ENCODE measurements at regions not wholly inside any gene's neighbourhood (a gene's known extent, or its start where the extent isn't known, plus 50 kb on each side); places are given as distances from the start of the nearest gene placed in this dataset.

DNA sequence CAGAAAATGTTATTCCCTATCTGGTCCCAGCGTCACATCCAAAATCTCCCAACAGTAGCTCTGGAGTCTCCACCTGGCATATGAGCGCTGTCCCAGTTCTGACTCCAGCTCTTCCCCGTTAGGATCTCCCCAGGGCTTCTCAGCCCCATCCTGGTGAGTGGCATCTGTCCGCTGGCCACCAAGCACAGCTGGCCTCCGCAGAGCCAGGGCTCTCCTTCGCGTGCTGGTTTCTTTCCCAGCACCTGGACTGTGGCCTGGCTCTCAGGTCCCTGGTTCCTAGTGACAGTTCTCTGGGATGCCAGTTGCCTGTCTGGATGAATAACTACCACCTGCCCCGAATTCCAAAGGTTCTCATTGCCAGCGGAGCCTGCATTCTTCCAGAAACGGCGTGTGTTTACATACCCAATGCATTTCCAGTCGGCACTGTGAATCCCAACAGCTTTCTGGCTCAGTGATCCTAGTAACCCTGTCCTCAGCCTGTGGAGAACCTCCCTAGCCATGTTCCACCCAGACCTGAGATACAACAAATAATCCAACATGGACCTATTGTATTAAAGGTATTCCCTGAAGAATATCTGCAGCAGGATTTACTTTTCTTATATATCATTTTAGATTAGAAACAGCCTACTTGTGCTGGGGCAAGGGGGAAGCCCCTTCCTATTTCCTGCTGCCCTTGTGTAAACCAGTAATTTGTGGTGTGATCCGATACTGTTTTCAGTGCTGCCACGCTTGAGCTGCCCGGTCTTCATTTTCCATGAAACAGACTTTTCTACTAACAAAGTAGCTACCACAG is 69.9 kb upstream of the PDE10A start:
- Histone ChIP-seq H2AFZ (no peak overlapping the region), H3K4me2 (no peak overlapping the region), H3K9me2 (replicated peaks; ENCODE audit: insufficient read depth) (no peaks in the 10 kb centered on the region), H4K20me1 (ENCODE audit: insufficient read depth, poor library complexity, severe bottlenecking) (no peaks in the 10 kb centered on the region), H3K9me3 (ENCODE audit: low read depth) (no peaks in the 10 kb centered on the region), H3K79me2 (no peaks in the 10 kb centered on the region), H3K27me3 (peaks cover 3% of the 10 kb centered on the region), H3K4me3 (no peak overlapping the region), H3K4me1 (ENCODE audit: insufficient read depth) (no peaks in the 10 kb centered on the region), H3K27ac (no peak overlapping the region), H3K36me3 (replicated peaks; ENCODE audit: insufficient read depth, low read depth) (no peaks in the 10 kb centered on the region)
- no peak for TF ChIP-seq EZH2 (IDR thresholded peaks at IDR 0.05; ENCODE audit: borderline replicate concordance)
- TF ChIP-seq, protein P1, sequence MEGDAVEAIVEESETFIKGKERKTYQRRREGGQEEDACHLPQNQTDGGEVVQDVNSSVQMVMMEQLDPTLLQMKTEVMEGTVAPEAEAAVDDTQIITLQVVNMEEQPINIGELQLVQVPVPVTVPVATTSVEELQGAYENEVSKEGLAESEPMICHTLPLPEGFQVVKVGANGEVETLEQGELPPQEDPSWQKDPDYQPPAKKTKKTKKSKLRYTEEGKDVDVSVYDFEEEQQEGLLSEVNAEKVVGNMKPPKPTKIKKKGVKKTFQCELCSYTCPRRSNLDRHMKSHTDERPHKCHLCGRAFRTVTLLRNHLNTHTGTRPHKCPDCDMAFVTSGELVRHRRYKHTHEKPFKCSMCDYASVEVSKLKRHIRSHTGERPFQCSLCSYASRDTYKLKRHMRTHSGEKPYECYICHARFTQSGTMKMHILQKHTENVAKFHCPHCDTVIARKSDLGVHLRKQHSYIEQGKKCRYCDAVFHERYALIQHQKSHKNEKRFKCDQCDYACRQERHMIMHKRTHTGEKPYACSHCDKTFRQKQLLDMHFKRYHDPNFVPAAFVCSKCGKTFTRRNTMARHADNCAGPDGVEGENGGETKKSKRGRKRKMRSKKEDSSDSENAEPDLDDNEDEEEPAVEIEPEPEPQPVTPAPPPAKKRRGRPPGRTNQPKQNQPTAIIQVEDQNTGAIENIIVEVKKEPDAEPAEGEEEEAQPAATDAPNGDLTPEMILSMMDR (IDR thresholded peaks at IDR 0.05; ENCODE audit: poor library complexity), result no peak
- no peak for TF ChIP-seq EZH2phosphoT487 (IDR thresholded peaks at IDR 0.05; ENCODE audit: low read depth, severe bottlenecking, unreplicated experiment)
- DNase-seq (ENCODE audit: low spot score), result no peak
- 79% methylated on average over 15 of the region's 15 CpGs for WGBS (ENCODE audit: low lambda C conversion rate, missing lambda C conversion rate)

DNA sequence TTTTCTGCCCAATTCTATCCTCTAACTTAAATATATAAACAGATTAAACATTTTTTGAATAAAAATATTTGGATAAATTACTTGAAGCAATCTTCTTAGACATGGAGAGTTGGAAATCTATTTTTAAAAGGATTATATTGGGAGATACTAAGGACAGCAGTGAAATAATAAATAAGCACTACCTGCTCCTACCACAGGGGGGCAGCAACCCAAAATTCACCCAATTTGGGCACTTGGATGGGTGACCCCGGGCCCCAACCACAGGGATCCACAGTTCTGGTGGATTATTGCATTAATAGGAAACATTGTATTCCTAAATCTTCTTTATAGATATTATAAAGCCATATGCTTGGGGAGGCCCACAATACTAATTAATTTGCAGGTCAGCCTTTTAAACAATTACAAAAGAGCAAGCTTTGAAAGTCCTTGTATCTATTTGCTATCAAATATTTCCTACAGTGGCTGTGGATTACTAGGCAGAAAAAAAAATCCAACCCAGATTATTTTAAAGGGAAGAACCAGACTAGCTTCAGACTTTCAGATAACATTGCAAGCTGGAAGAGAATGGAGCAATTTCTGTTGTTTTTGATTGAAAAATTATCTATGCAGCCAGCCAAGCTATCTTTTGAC is 66.4 kb upstream of the PDE10A start:
- H3K36me3 ChIP-seq (replicated peaks; ENCODE audit: insufficient read depth, low read depth), result no peaks in the 10 kb centered on the region
- 45% methylated on average over 1 of the region's 1 CpG for WGBS (ENCODE audit: low lambda C conversion rate, missing lambda C conversion rate)
- TF ChIP-seq, protein P1 (IDR thresholded peaks at IDR 0.05; ENCODE audit: poor library complexity), result peak; percentile 70
- TF ChIP-seq EZH2 (IDR thresholded peaks at IDR 0.05; ENCODE audit: borderline replicate concordance), result no peak

DNA sequence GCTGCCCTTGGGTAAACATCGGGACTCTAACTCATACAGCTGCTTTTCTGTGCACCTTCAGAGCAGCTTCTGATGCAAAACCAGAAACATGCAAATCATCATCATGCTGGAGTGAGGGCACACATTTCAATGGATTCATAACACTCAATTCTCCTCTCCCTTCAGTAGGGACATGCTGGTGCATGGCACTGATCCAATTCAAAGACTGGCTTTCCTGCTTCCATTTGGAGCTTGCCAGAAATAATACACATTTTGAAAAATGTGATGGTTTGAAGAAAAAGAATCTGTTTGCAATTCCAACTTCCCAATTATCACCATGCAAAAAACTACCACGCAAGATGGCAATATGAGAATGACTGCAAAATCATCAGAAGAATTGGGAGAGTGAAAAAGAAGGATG is 65.2 kb upstream of the PDE10A start:
- WGBS (ENCODE audit: low lambda C conversion rate, missing lambda C conversion rate), result 69% methylated on average over 2 of the region's 2 CpGs
- no peak for TF ChIP-seq EZH2 (IDR thresholded peaks at IDR 0.05; ENCODE audit: borderline replicate concordance)
- TF ChIP-seq EZH2phosphoT487 (IDR thresholded peaks at IDR 0.05; ENCODE audit: low read depth, severe bottlenecking, unreplicated experiment), result no peak
- TF ChIP-seq, protein P1 (IDR thresholded peaks at IDR 0.05; ENCODE audit: poor library complexity), result no peak
- H2AFZ ChIP-seq, result no peak overlapping the region
- H3K27me3 ChIP-seq, result no peaks in the 10 kb centered on the region
- no peak for DNase-seq (ENCODE audit: low spot score)
- no peaks in the 10 kb centered on the region for H3K9me3 ChIP-seq (ENCODE audit: low read depth)
- H3K36me3 ChIP-seq (replicated peaks; ENCODE audit: insufficient read depth, low read depth), result no peaks in the 10 kb centered on the region
- no peak overlapping the region for H3K4me3 ChIP-seq
- no peaks in the 10 kb centered on the region for H3K79me2 ChIP-seq
- H3K4me1 ChIP-seq (ENCODE audit: insufficient read depth), result no peaks in the 10 kb centered on the region
- no peaks in the 10 kb centered on the region for H3K9me2 ChIP-seq (replicated peaks; ENCODE audit: insufficient read depth)
- H4K20me1 ChIP-seq (ENCODE audit: insufficient read depth, poor library complexity, severe bottlenecking), result no peaks in the 10 kb centered on the region
- no peak overlapping the region for H3K4me2 ChIP-seq
- H3K27ac ChIP-seq, result no peak overlapping the region

More for the DNA sequence above, 66.4 kb upstream of the PDE10A start:
- Histone ChIP-seq H3K4me1 (ENCODE audit: insufficient read depth) (no peaks in the 10 kb centered on the region), H3K4me3 (no peak overlapping the region), H4K20me1 (ENCODE audit: insufficient read depth, poor library complexity, severe bottlenecking) (no peaks in the 10 kb centered on the region), H3K79me2 (no peaks in the 10 kb centered on the region), H3K27me3 (peaks cover 3% of the 10 kb centered on the region), H2AFZ (no peak overlapping the region), H3K27ac (no peak overlapping the region), H3K9me3 (ENCODE audit: low read depth) (no peaks in the 10 kb centered on the region), H3K4me2 (no peak overlapping the region), H3K9me2 (replicated peaks; ENCODE audit: insufficient read depth) (no peaks in the 10 kb centered on the region)
- no peak for DNase-seq (ENCODE audit: low spot score)

All from hepatocyte (in vitro differentiated cells).